Neuron (in vitro differentiated cells): ENCODE measurements at regions not wholly inside any gene's neighbourhood (a gene's known extent, or its start where the extent isn't known, plus 50 kb on each side); places are given as distances from the start of the nearest gene placed in this dataset.
"Not testable (repeated sequence)": the region's sequence is repeated elsewhere in the genome, so short reads cannot be mapped to it uniquely, and the experiment has no call there.

Experiments used
- H2AFZ ChIP-seq: one replicate; pipeline ENCODE4 v1.6.1; 2013; ENCODE audit warnings: low read depth, mild to moderate bottlenecking, inconsistent platforms, low read length, moderate library complexity
- H3K27me3 ChIP-seq: one replicate; pipeline ENCODE4 v1.6.1; 2013; ENCODE audit warnings: low read length; ENCODE audit not compliant: insufficient read depth
- H3K36me3 ChIP-seq: one replicate; pipeline ENCODE4 v1.6.1; 2013; ENCODE audit warnings: low read length; ENCODE audit not compliant: insufficient read depth
- H3K4me1 ChIP-seq: one replicate; pipeline ENCODE4 v1.6.1; 2013; ENCODE audit warnings: low read length; ENCODE audit not compliant: insufficient read depth
- H3K4me3 ChIP-seq: 2 replicates; pipeline ENCODE4 v1.5.1; 2013; ENCODE audit warnings: mild to moderate bottlenecking, low read length, moderate library complexity
- H3K9me3 ChIP-seq: one replicate; pipeline ENCODE4 v1.6.1; 2013; ENCODE audit warnings: low read length

DNA sequence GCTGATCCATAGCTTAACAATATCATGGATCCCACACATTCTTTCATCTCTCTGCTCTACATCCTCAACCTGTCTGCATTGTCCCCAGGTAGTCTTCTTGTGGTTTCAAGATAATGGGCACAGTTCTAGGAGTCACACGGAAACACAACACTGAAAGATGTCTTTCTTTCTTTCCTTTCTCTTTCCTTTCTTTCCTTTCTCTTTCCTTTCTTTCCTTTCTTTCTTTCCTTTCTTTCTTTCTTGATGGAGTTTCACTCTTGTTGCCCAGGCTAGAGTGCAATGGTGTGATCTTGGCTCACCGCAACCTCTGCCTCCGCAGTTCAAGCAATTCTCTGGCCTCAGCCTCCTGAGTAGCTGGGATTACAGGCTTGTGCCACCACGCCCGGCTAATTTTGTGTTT, 76.2 kb upstream of the PPM1B start:
- not testable (repeated sequence) for H3K36me3 ChIP-seq, H3K4me1 ChIP-seq

DNA sequence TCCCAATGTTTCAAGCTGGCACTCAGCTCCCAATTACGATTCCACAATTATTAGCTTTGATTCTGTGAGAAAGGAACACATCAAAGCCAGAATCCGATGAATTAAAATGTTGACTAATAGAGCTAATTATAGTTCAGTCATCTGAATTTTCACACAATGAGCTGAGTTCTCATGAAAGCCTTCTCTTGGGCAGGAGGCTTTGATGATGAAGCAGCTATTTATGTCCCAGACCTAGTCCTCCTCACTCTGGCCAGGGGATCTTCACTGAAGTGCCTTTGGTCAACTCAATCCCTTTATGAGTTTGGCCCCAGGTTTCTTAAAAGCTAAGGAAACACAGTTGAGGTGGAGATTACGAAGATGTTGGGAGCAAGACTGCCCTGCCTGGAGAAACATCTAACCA, 74.7 kb upstream of the PPM1B start:
- peaks cover 6% of the 10 kb centered on the region for H3K27me3 ChIP-seq

More for the DNA sequence above, 76.2 kb upstream of the PPM1B start:
- not testable (repeated sequence) for H3K27me3 ChIP-seq, H2AFZ ChIP-seq, H3K4me3 ChIP-seq, H3K9me3 ChIP-seq

DNA sequence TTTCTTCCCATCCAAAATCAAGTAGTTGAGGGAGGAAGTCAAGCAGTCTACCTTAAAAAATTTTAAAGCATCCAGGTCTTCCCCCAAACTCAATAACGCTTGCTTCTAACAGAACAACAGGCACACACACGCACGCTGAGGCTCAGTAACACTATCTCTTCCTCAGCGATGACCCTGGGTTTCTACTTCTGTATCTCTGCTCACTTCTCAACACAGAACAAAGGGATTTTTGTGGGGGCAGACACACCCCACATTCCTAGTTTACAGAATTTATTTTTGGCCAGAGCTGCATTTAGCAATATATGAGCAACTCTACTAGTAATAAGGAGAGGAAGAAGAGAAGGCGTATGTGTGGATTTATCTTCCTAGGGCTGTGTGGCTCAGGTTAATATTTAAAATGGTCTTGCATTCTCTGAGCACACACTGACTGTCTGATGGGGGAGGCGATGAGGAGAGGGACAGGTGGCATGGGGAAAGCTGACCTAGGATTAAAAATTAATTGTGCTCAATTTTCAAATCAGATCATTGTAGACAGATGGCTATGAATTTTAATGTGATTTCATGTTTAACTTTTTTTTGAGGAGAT, 71.3 kb upstream of the PPM1B start:
- Histone ChIP-seq H3K27me3 (peaks cover 3% of the 10 kb centered on the region), H3K36me3 (no peaks in the 10 kb centered on the region), H2AFZ (no peak overlapping the region), H3K4me1 (no peaks in the 10 kb centered on the region), H3K9me3 (no peaks in the 10 kb centered on the region), H3K4me3 (no peak overlapping the region)

More for the DNA sequence above, 74.7 kb upstream of the PPM1B start:
- no peaks in the 10 kb centered on the region for H3K36me3 ChIP-seq
- no peaks in the 10 kb centered on the region for H3K9me3 ChIP-seq
- no peak overlapping the region for H2AFZ ChIP-seq
- no peak overlapping the region for H3K4me3 ChIP-seq
- no peaks in the 10 kb centered on the region for H3K4me1 ChIP-seq

DNA sequence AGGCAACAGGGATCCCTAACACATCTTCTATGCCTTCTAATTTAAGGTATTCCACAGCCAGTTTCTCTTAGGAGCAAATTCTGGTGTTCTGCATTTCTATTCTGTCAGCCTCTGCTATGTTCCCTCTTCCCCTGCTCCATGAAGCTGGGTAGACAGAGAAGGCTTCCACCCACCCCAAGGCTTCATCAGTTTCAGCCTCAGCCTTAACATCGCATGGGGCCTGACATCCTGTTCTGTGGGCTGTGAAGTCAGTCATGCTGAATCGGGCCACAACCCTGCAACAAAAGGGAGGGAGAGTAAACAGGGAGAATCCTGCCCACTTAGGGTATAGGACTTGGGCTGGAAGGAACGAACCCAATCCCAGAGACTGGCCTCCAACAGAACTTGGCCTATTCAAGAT, 70.6 kb upstream of the PPM1B start:
- Histone ChIP-seq H3K36me3 (no peaks in the 10 kb centered on the region), H2AFZ (no peak overlapping the region), H3K9me3 (no peaks in the 10 kb centered on the region), H3K4me1 (no peaks in the 10 kb centered on the region), H3K27me3 (peaks cover 3% of the 10 kb centered on the region), H3K4me3 (no peak overlapping the region)

DNA sequence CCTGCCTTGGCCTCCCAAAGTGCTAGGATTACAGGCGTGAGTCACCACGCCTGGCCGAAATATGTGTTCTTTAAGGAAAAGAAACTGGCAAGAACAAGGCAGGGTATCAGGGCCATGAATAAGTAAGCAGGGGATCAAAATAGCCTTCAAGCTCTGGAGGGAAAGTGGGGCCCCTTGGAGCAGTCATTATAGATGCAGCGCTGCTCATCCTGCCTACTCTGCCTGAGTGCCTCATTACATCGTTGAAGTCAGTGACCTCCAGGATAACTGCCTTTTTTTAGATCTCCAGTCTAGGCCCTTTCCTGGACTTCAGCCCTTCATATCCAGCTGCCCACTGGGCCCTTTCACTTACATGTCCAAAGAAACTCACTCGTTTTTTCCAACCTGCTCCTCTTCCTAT, 69.8 kb upstream of the PPM1B start:
- Histone ChIP-seq H3K36me3 (no peaks in the 10 kb centered on the region), H3K4me3 (no peak overlapping the region), H3K9me3 (no peaks in the 10 kb centered on the region), H2AFZ (no peak overlapping the region), H3K27me3 (no peaks in the 10 kb centered on the region), H3K4me1 (no peaks in the 10 kb centered on the region)

DNA sequence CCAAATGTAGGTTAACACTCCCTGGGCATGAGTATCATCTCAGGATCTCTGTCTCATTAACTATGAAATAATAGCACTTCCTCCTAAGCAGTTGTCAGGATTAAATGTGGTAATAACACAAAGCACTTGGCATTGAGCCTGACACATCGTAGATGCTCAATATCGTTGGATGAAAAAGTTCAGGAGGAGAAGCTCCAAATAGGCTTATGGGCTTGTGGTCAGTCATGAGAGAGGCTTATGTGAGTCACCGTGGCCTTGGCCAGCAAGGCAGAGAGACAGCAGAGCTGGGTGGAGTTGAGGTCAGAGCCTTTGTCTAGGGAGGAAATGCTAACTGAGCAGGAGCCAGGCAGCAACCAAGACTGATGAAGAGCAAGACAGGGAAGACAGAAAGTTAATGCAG, 68.3 kb upstream of the PPM1B start:
- Histone ChIP-seq H3K27me3 (no peaks in the 10 kb centered on the region), H3K36me3 (no peaks in the 10 kb centered on the region), H3K9me3 (no peaks in the 10 kb centered on the region), H3K4me1 (no peaks in the 10 kb centered on the region), H3K4me3 (no peak overlapping the region), H2AFZ (no peak overlapping the region)

DNA sequence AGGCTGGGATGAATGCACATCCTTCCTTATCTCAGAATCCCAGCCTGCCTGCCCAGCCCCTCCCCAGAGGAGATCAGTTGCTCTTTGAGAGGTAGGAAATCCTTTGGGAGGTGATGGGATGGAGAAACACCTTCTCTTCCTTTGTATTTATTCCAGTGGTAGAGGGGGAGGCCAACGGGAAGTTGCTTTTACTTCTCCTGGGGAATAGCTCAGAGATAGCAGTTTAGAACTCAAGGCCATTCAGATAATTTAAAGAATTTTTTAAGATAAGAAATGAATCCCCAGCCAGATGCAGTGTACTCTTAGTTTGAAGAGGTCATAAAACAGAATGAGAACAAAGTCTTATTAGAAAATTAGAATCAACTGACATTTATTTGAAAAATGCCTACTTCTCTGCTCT, 67.4 kb upstream of the PPM1B start:
- Histone ChIP-seq H3K4me1 (no peaks in the 10 kb centered on the region), H3K9me3 (no peaks in the 10 kb centered on the region), H2AFZ (no peak overlapping the region), H3K36me3 (no peaks in the 10 kb centered on the region), H3K4me3 (no peak overlapping the region), H3K27me3 (no peaks in the 10 kb centered on the region)

DNA sequence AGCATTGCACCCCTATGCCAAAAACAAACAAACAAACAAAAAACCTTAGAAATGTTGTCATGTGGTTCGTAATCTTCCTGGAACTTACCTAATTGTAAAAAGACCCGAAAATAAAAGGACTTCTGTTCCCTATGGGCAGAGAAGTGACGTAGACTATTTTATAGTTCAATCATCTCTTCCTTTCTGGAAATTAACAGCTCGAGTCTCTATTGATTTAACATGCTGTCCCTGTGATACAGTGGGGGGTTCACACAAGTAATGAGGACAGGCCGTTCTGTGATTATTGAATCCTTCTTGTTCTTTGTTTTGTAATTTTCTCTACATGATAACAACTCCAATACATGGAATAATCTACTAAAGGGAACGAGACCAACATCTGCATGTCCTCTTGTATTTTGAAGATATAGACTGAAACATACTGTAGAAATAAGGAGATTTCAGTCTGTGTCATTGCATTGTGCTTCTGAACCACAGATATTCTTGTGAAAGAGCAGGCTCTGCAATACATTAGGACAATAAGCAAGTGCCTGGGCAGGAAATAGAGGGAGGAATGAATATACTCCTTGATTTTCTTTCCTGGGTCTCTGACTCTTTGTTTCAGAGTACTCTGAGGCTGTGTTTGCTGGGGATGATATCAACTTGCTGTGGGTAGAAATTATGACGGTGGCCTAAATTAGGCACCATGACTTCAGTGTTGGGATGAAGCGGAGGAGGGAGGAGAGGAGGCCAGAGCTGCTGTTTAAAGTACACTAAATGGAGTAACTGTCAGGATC, 65.7 kb upstream of the PPM1B start:
- no peaks in the 10 kb centered on the region for H3K9me3 ChIP-seq
- H2AFZ ChIP-seq: no peak overlapping the region
- no peaks in the 10 kb centered on the region for H3K27me3 ChIP-seq
- no peak overlapping the region for H3K4me3 ChIP-seq
- H3K4me1 ChIP-seq: no peaks in the 10 kb centered on the region
- H3K36me3 ChIP-seq: no peaks in the 10 kb centered on the region

DNA sequence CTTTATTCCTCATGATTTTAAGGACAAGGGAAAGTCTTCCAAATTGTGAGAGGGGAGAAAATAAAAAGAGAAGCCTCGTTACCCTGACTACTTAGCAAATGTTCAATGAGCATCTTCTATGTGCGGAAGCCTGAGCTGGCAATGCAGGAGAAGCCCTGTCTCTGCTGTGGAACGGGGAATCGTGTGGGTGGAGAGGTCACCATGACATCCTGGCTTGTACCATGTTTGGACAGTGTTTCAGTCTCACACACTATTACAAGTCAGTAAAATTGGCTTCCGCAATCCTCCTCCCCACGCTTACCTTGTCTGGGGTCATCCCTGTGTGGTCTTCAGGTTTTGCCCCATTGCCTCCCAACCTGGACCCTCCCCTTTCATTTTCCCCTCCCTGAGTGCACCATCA, 65.0 kb upstream of the PPM1B start:
- H3K4me3 ChIP-seq: no peak overlapping the region
- H3K36me3 ChIP-seq: no peaks in the 10 kb centered on the region
- no peaks in the 10 kb centered on the region for H3K4me1 ChIP-seq
- H2AFZ ChIP-seq: no peak overlapping the region
- no peaks in the 10 kb centered on the region for H3K9me3 ChIP-seq
- H3K27me3 ChIP-seq: no peaks in the 10 kb centered on the region

DNA sequence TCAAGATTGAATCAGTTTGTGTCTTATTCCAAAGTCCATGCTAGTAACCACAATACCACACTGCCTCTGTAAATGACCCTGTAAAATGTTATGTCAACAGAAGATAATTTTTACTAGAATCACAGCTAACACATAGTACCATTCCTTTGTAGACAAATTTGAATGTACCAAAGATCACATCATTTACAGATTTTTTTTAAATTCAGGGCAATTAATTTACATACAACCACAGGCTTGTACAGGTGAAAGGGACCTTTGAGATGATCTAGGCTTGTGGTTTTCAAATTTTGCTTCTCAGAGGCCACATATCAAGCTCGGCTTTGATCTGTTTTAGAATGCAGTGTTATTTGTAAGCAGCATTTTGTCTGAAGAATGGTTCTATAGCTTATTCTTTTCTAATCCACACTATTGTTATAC, 63.8 kb upstream of the PPM1B start:
- Histone ChIP-seq H2AFZ (no peak overlapping the region), H3K9me3 (no peaks in the 10 kb centered on the region), H3K4me3 (no peak overlapping the region), H3K36me3 (no peaks in the 10 kb centered on the region), H3K27me3 (no peaks in the 10 kb centered on the region), H3K4me1 (no peaks in the 10 kb centered on the region)

DNA sequence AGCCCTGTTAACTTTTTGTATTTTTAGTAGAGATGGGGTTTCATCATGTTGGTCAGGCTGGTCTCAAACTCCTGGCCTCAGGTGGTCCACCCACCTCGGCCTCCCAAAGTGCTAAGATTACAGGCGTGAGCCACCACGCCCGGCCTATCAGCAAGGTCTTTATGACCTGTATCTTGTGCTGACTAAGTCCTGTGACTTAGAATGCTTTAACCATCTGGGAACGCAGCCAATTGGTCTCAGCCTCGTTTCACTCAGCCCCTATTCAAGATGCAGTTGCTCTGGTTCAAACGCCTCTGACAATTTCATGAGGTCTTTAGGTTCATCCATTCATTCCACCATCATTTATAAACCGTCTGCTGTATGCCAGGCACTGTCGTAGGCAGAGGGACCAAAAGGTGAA, 62.2 kb upstream of the PPM1B start:
- H3K4me3 ChIP-seq, H2AFZ ChIP-seq, H3K36me3 ChIP-seq, H3K27me3 ChIP-seq, H3K4me1 ChIP-seq, H3K9me3 ChIP-seq: not testable (repeated sequence)

DNA sequence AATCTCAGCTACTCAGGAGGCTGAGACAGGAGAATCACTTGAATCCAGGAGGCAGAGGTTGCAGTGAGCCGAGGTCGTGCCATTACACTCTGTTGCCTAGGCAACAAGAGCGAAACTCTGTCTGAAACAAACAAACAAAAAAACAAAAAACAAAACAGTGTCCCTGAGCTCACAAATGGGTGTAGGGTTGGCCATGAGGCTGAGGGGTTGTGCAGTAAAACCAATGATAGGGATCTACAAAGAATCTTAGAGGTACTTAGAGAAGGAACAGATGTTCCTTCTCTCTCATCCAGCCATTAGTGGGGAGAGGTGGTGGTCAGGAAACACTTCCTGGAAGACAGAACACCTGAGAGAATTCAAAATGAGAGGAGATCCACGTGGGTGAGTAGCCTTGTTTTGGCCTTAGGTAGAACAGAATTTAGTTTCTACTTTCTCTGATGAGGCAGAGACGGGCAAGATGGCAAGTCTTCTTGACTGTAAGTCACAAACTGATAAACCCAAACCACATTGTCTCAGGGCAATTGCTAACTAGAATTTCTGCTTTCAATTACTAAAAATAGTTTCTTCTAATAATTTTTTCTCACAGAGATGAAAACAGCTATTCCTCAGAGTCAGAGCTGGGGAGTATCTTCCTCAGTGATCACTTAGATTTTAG, 61.5 kb upstream of the PPM1B start:
- Histone ChIP-seq H2AFZ (no peak overlapping the region), H3K36me3 (no peaks in the 10 kb centered on the region), H3K4me1 (no peaks in the 10 kb centered on the region), H3K27me3 (no peaks in the 10 kb centered on the region), H3K9me3 (no peaks in the 10 kb centered on the region), H3K4me3 (no peak overlapping the region)

DNA sequence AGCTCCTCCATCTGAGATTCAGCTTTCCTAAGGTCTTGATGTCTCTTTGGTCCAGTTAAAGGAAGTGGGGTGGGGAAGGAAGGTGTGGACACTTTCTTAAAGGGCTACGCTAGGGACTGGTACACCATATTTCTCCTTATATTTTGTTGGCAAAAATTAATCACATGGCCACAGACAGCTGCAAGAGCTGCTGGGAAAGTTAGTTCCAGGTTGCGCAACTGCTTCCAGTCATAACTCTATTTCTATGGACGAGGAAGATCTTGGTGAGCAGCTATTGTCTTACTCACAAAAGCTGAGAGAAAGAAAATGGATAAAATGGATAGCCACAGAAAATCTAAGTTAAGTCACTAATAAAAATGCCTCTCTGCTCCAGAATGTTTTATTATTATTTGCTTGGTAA, 60.7 kb upstream of the PPM1B start:
- Histone ChIP-seq H3K4me3 (no peak overlapping the region), H3K27me3 (no peaks in the 10 kb centered on the region), H3K36me3 (no peaks in the 10 kb centered on the region), H2AFZ (no peak overlapping the region), H3K4me1 (no peaks in the 10 kb centered on the region), H3K9me3 (no peaks in the 10 kb centered on the region)
